ENCODE measurements at regions not wholly inside any gene's neighbourhood (a gene's known extent, or its start where the extent isn't known, plus 50 kb on each side); places are given as distances from the start of the nearest gene placed in this dataset.

- TF ChIP-seq CTBP1 (IDR thresholded peaks at IDR 0.05; ENCODE audit: borderline replicate concordance) (no peak), FOXK2 (IDR thresholded peaks at IDR 0.05) (no peak), TARDBP (IDR thresholded peaks at IDR 0.05) (no peak), SUZ12 (IDR thresholded peaks at IDR 0.05) (no peak), ARNT (IDR thresholded peaks at IDR 0.05) (no peak), L3MBTL2 (conservative IDR thresholded peaks at IDR 0.05) (no peak), ELF4 (IDR thresholded peaks at IDR 0.05) (no peak), NFRKB (IDR thresholded peaks at IDR 0.05) (no peak), HDGF (IDR thresholded peaks at IDR 0.05; ENCODE audit: borderline replicate concordance) (no peak), BHLHE40 (IDR thresholded peaks at IDR 0.05; ENCODE audit: borderline replicate concordance) (no peak), SP1 (IDR thresholded peaks at IDR 0.05) (no peak), LEF1 (IDR thresholded peaks at IDR 0.05; ENCODE audit: borderline replicate concordance) (no peak), ZNF384 (IDR thresholded peaks at IDR 0.05) (no peak), FOXM1 (IDR thresholded peaks at IDR 0.05; ENCODE audit: borderline replicate concordance) (no peak), FOXA1 (IDR thresholded peaks at IDR 0.05) (no peak)
- TF ChIP-seq, protein P1, sequence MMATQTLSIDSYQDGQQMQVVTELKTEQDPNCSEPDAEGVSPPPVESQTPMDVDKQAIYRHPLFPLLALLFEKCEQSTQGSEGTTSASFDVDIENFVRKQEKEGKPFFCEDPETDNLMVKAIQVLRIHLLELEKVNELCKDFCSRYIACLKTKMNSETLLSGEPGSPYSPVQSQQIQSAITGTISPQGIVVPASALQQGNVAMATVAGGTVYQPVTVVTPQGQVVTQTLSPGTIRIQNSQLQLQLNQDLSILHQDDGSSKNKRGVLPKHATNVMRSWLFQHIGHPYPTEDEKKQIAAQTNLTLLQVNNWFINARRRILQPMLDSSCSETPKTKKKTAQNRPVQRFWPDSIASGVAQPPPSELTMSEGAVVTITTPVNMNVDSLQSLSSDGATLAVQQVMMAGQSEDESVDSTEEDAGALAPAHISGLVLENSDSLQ (IDR thresholded peaks at IDR 0.05): no peak
- DNase-seq (ENCODE audit: extremely low spot score): no peak
- CTCF ChIA-PET: no interaction called here
- POLR2A ChIA-PET: interaction anchor here (1.6 kb wide), 1 partner anchor 86 kb away, joined by 4 read pairs; no protein-coding TSS in a partner anchor
These were observed 86.9 kb downstream of the ADAMTS1 start for GRCh38 chr21:26758083-26758880.

GRCh38 chr21:26756491-26757159 lies 88.6 kb downstream of the ADAMTS1 start:
- DNase-seq (ENCODE audit: extremely low spot score): no peak
- CTCF ChIA-PET: interaction anchor here (1.1 to 1.3 kb wide), 2 partner anchors 54 to 59 kb away, joined by 3 to 5 read pairs; no protein-coding TSS in a partner anchor
- TF ChIP-seq NFRKB (IDR thresholded peaks at IDR 0.05): no peak
- no peak for TF ChIP-seq L3MBTL2 (conservative IDR thresholded peaks at IDR 0.05)
- TF ChIP-seq ZNF384 (IDR thresholded peaks at IDR 0.05): no peak
- TF ChIP-seq FOXK2 (IDR thresholded peaks at IDR 0.05): no peak
- TF ChIP-seq FOXA1 (IDR thresholded peaks at IDR 0.05): no peak
- TF ChIP-seq ARNT (IDR thresholded peaks at IDR 0.05): no peak
- TF ChIP-seq, protein P1 (IDR thresholded peaks at IDR 0.05): no peak
- TF ChIP-seq TARDBP (IDR thresholded peaks at IDR 0.05): no peak
- TF ChIP-seq FOXM1 (IDR thresholded peaks at IDR 0.05; ENCODE audit: borderline replicate concordance): no peak
- TF ChIP-seq LEF1 (IDR thresholded peaks at IDR 0.05; ENCODE audit: borderline replicate concordance): no peak
- no peak for TF ChIP-seq ELF4 (IDR thresholded peaks at IDR 0.05)
- TF ChIP-seq SP1 (IDR thresholded peaks at IDR 0.05): no peak
- POLR2A ChIA-PET: interaction anchor here (1.6 to 2.0 kb wide), 2 partner anchors 88 kb away, joined by 4 to 10 read pairs; partner anchors contain the start of gene ADAMTS1

- TF ChIP-seq ARNT (IDR thresholded peaks at IDR 0.05) (no peak), SP1 (IDR thresholded peaks at IDR 0.05) (no peak), FOXK2 (IDR thresholded peaks at IDR 0.05) (no peak), FOXM1 (IDR thresholded peaks at IDR 0.05; ENCODE audit: borderline replicate concordance) (no peak), ELF4 (IDR thresholded peaks at IDR 0.05) (no peak)
- TF ChIP-seq, protein P1 (IDR thresholded peaks at IDR 0.05): no peak
- ChIA-PET CTCF (no interaction called here), POLR2A (interaction anchor here (2.0 kb wide), 1 partner anchor 90 kb away, joined by 10 read pairs; the partner anchor contains the start of gene ADAMTS1)
- no peak for DNase-seq (ENCODE audit: extremely low spot score)
These were observed 90.4 kb downstream of the ADAMTS1 start for GRCh38 chr21:26754853-26755252.

DNA sequence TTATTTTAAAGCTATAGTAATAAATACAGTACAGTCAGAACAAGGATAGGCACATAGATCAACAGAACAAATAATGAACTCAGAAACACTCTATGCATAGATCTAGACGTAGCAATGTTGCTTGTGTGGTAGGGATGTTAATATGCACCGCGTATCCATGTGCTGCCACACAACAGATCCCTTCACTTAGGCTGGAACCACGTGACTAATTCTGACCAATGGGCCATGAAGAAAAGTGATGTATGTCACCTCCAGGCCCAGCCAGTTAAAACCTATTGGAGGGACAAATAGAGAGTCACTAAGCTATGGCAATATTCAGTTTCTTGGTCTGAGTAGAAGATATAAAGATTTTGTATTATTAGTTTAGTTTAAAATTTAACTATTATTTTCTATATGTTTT lies 91.4 kb downstream of the ADAMTS1 start:
- no peak for DNase-seq (ENCODE audit: extremely low spot score)
- POLR2A ChIA-PET: no interaction called here
- CTCF ChIA-PET: no interaction called here
- TF ChIP-seq HDGF (IDR thresholded peaks at IDR 0.05; ENCODE audit: borderline replicate concordance): no peak
- TF ChIP-seq SP1 (IDR thresholded peaks at IDR 0.05): no peak
- no peak for TF ChIP-seq FOXK2 (IDR thresholded peaks at IDR 0.05)
- no peak for TF ChIP-seq NFRKB (IDR thresholded peaks at IDR 0.05)
- no peak for TF ChIP-seq LEF1 (IDR thresholded peaks at IDR 0.05; ENCODE audit: borderline replicate concordance)
- TF ChIP-seq FOXA1 (IDR thresholded peaks at IDR 0.05): no peak
- no peak for TF ChIP-seq BHLHE40 (IDR thresholded peaks at IDR 0.05; ENCODE audit: borderline replicate concordance)
- TF ChIP-seq ELF4 (IDR thresholded peaks at IDR 0.05): no peak
- no peak for TF ChIP-seq ZNF384 (IDR thresholded peaks at IDR 0.05)
- TF ChIP-seq, protein P1 (IDR thresholded peaks at IDR 0.05): no peak
- TF ChIP-seq SUZ12 (IDR thresholded peaks at IDR 0.05): no peak
- TF ChIP-seq L3MBTL2 (conservative IDR thresholded peaks at IDR 0.05): no peak
- TF ChIP-seq FOXM1 (IDR thresholded peaks at IDR 0.05; ENCODE audit: borderline replicate concordance): no peak
- TF ChIP-seq CTBP1 (IDR thresholded peaks at IDR 0.05; ENCODE audit: borderline replicate concordance): no peak
- no peak for TF ChIP-seq ARNT (IDR thresholded peaks at IDR 0.05)
- TF ChIP-seq TARDBP (IDR thresholded peaks at IDR 0.05): no peak

DNA sequence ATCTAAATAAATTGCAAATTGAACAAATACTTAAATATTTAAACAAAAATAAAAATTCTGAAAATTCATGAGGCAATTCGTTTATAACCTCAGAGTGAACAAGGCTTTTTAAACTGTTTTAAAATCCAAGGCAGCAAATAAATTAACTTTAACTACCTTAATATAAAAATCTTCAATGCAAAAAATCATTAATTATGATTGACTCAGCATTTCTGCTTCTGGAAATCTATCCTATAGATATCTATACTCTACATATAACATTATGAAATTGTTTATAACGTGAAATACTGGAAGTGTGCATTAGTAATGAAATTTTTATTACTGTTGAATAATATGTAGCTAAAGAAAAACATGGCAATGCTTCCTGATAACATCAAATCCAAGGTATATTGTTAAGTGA lies 92.4 kb downstream of the ADAMTS1 start:
- no peak for TF ChIP-seq CTBP1 (IDR thresholded peaks at IDR 0.05; ENCODE audit: borderline replicate concordance)
- no peak for TF ChIP-seq ZNF384 (IDR thresholded peaks at IDR 0.05)
- no peak for TF ChIP-seq SUZ12 (IDR thresholded peaks at IDR 0.05)
- TF ChIP-seq SP1 (IDR thresholded peaks at IDR 0.05): no peak
- TF ChIP-seq FOXK2 (IDR thresholded peaks at IDR 0.05): no peak
- no peak for TF ChIP-seq LEF1 (IDR thresholded peaks at IDR 0.05; ENCODE audit: borderline replicate concordance)
- TF ChIP-seq FOXA1 (IDR thresholded peaks at IDR 0.05): no peak
- no peak for TF ChIP-seq BHLHE40 (IDR thresholded peaks at IDR 0.05; ENCODE audit: borderline replicate concordance)
- no peak for TF ChIP-seq ELF4 (IDR thresholded peaks at IDR 0.05)
- TF ChIP-seq ARNT (IDR thresholded peaks at IDR 0.05): no peak
- no peak for TF ChIP-seq TARDBP (IDR thresholded peaks at IDR 0.05)
- TF ChIP-seq, protein P1 (IDR thresholded peaks at IDR 0.05): no peak
- TF ChIP-seq HDGF (IDR thresholded peaks at IDR 0.05; ENCODE audit: borderline replicate concordance): no peak
- POLR2A ChIA-PET: no interaction called here
- CTCF ChIA-PET: interaction anchor here (0.7 kb wide), 1 partner anchor 1193 kb away, joined by 5 read pairs; no protein-coding TSS in a partner anchor
- no peak for DNase-seq (ENCODE audit: extremely low spot score)
